HG03159 (cell line): ENCODE measurements at regions not wholly inside any gene's neighbourhood (a gene's known extent, or its start where the extent isn't known, plus 50 kb on each side); places are given as distances from the start of the nearest gene placed in this dataset.
"Not testable (repeated sequence)": the region's sequence is repeated elsewhere in the genome, so short reads cannot be mapped to it uniquely, and the experiment has no call there.

Experiments used
- ATAC-seq: cut with Tn5 transposase; IDR thresholded peaks from one replicate; pipeline ENCODE4 v1.9.1; 2021; ENCODE audit warnings: mild to moderate bottlenecking, moderate library complexity; ENCODE audit not compliant: unreplicated experiment

DNA sequence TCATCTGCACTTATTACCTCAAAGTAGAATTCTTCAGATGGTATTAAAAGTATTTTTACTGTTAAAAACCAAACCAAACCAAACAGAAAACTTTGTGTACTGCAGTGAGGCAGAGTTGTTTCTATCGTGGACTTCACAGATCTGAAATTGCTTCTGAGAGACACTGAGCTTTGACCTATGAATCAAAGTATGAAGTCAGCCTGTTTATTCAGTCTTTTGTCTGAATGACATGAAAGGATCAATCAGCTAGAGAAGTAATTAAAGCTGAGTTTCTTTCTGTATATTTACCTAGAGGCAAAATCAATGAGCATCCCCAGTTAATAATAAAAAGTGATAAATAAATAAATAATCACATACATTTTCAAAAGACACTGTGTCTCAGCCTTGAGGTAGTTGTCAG, 2121.0 kb downstream of the PCDH7 start:
- no peak for ATAC-seq

DNA sequence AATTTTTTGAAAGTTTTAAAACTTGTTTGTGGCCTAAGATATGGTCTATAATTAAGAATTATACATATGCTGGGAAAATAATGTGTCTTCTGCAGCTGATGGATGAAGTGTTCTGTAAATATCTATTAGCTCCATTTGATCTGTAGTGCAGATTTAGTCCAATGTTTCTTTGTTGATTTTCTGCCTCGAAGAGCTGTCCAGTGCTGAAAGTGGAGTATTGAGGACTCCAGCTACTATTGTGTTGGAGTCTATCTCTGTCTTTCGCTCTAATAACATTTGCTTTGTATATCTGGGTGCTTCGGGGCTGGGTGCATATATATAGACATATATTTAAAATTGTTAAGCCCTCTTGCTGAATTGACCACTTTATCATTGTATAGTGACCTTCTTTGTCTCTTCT, 2127.3 kb downstream of the PCDH7 start:
- ATAC-seq: no peak

DNA sequence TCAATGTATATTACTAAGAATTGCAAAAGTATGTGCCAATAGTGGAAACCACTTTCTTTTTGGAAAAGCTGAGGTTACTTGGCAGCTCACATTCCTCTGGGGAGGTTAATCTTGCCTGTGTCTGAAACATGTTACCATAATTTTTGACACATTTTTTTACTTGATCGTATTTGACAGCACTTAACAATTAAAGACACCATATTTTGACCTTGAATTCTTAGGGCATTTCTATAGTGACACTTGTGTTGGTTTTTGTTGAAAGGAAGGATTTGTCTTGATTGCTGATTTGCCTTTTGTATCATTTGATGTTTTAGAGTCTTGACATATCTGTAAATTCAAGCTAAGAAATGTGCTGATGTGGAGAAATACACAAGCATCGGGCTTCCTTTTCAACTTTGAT, 2135.5 kb downstream of the PCDH7 start:
- no peak for ATAC-seq

DNA sequence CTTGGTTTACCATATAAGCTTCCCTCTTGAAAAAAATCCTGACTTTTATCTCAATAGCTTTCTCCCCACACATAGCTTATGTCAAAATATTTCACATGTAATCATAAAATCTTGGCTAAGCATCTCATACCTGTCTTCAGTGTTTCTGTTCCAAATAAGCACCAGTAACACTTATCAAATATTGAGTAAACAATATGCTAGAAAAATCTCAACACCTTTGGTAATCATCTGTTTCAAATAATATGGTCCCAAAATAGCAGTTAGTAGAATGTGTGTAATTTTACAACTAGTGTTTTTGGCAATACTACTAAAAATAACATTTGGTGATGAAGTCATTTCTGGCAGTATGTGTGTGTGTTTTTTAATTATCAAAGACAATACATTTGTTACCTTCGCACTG, 2138.2 kb downstream of the PCDH7 start:
- ATAC-seq: no peak

DNA sequence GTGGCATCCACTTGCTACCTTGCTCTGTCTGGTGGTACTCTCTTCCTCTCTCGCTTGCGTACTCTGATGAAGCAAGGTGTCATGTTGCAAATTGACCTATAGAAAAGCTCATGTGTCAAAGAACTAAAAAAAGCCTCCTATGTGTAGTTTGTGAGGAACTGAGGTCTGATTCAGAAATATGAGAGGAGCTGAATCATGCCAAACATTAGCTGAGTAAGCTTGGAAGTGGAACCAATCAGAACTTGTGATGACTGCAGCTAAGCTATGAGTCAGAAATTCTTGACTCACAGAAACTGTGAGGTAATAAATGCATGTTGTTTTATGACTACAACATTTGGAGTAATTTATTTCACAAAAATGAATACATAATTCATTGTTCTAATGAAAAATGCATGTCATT, 2138.8 kb downstream of the PCDH7 start:
- no peak for ATAC-seq

DNA sequence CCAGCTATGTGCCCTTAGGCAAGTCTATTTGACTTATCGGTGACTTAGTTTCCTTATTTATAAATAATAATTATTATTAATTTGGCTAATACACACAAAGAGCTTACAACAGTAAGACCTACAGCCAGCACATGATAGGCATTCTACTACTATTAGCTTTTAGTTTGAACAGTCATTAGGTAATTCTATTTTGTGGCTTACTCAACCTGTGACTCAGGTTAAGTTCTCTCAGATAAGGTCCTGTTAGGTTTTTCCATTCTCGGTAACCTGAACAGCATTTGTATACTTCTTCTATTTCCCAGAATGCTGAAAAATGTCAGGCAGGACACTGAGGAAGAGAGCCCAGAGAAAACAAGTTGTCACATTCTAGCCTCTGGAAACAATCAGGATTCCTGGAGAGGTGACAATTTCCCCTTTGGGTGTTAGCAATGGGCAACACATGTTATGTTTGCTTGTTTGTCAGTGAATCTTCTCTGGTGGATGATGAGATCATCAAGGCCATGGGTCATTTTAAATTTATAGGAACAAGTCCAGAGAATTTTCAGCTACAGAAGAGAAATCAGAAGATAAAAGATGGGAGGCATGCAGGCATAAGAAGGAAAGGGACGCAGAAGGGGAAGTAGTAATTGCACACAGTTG, 2144.7 kb downstream of the PCDH7 start:
- no peak for ATAC-seq

DNA sequence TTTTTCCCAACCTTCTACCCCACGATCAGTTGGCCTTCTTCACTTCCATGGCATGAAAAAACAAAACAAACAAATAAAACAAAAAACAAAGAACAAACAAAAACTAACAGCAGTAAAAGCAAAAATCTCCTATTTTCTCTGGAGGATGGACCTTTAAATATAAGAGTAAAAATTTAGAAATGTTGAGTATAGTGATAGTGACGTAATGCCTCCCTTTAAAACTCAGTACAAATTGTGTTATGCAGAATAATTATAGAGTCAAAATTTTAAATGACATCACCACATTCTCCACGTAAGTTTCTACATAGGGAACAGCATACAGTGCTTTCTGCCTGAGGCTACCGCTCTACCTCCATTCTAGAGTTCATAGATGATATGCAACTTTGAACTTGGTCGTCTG, 2156.4 kb downstream of the PCDH7 start:
- ATAC-seq: no peak

DNA sequence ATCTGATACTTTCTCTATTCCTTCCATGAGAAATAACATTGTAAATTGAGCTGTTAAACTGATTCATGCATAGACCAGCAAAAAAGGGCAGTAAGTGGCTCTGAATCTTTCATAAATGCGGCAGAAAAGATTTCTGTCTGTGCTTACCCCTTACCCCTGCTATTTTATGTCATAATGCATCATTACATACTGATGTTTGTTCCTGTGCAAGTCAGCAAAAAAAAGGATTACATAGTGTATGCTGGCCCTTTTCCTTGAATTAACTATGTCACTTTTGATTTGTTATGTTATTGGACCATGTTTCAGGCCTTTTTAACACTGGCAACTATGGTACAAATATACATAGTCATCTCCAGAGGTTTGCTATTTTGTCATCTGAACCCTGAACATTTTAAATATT, 2159.7 kb downstream of the PCDH7 start:
- ATAC-seq: no peak

DNA sequence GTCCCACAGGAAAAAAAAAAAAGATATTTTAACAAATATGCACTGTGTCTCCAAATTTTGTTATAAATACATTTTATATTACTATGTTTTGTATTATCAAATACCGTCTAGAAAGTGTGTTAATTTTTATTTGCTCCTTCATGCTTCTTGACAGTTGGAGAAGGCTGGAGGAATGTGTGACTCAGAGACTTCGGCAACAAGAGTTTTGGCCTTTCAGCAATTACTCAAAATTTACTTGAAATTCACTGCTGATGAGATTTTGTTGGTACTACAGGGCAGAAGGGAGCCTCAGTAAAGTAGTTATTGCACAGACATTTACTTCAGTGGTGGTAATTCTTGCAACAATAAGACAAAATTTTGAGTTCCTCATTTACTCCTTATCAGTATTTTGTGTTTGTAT, 2164.0 kb downstream of the PCDH7 start:
- ATAC-seq: no peak

DNA sequence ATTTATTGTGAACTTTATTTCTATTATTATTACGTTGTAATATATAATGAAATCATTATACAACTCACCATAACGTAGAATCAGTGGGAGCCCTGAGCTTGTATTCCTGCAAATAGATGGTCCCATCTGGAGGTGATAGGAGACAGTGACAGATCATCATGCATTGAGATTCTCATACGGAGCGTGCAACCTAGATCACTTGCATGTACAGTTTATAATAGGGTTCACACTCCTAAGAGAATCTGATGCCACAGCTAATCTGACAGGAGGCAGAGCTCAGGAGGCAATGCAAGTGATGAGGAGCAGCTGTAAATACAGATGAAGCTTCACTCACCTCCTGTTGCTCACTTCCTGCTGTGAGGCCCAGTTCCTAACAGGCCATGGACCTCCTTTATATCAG, 2170.2 kb downstream of the PCDH7 start:
- no peak for ATAC-seq

DNA sequence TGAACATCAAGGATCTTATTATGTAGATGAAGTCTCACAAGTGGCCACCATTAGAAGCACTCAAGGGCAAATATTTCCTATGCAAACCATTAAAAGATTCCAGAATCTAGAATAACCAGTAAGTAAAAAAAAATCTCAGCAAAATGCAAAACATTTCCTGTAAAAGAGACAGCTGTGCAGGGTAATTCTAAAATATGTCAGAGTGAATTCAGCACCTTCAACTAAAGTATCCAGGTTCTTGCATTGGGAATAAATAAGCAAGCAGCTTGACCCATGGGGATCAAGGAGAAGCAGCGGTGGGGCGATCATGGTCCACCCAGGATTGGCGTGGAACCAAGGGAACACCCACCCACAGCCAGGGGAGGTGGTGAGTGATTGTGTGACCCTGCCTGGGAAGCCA, 2188.9 kb downstream of the PCDH7 start:
- no peak for ATAC-seq

DNA sequence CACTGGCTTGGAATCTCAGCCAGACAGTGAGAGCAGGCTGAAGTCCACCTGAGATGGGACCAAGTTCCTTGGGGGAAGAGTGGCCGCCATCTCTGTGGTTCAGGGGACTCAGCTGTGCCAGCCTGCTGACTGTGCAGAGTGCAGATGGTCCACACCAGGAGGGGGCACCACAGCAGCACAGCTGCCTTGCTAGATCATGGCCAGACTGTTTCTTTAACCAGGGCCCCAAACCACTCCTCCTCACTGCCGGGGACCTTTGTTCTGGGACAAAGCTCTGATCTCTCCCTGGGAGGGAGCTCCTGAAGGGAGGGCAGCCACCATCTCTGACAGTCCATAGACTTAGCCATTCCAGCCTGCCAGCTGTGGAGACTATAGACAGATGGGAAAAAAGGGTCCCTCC, 2189.6 kb downstream of the PCDH7 start:
- no peak for ATAC-seq

DNA sequence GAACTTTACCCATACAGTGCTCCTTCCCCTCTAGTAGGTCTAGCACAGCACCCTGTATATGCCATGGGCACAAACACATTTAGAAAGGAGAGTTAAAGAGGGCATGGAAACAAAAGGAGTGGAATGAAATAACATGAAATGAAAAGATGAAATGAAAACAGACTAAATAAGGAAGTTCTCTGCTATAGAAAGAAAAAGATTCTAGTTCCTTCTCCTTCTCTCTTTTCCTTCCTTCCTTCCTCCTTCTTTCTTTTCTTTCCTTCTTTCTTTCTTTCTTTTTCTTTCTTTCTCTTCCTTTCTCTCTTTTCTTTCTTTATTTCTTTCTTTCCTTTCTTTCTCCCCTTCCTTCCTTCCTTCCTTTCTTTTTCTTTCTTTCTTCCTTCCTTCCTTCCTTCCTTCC, 2197.4 kb downstream of the PCDH7 start:
- ATAC-seq: no peak

DNA sequence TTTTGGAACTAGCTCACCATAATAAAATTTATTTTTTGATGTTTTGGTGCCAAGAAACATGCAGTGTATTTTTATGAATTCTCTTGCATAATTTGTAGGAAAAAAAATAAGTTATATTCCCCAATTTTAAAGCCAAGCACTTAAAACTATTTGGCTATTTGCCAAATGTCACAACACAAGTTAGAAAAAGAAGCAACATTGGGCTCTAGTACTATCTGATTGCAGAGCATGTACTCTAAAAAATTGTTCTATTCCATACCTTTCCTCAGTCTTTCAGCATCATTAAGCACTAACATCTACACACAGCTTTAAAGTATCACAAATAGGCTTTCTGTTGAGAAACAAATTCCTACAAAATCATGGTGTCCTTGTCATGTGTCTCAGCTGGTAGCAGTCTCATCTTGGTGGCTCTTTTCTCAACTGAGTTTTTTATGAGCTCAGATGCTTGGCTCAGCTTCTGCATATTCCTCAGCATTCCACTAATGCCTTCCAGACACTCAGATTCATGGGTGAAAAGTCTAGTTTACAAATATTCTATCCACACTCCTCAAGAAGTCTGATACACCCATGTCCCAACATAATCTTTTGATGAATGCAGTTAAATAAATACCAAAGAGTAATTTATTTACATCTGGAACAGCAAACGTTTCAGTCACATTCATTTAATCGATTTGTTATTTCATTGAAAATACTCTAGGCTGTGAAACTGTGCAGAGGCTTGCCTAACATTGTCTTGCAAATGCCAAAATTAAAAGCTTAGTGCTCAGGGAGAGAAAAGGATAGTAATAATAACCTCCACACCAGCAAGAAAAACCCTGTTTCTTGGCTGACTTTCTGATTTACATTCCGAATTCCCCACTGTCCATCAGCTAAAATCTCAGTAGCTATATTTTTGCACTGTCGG, 2209.9 kb downstream of the PCDH7 start:
- no peak for ATAC-seq

DNA sequence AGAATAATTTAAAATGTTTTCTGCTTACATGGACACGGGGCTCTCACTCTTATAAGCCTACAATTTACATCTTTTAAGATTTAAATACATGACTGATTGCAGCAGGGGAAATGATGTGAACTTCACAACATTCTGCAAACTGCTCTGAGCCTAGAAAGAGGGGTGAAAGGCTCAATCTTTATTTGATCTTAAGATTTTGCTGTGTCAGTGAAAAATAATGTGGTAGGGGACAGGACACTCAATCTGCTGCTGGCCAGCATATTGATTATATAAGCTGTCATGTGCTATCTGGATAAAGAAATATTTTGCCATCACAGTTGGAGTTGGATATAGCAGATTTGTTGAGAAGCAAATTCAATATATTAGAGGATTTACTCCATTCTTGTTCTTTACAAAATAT, 2210.5 kb downstream of the PCDH7 start:
- ATAC-seq: no peak

DNA sequence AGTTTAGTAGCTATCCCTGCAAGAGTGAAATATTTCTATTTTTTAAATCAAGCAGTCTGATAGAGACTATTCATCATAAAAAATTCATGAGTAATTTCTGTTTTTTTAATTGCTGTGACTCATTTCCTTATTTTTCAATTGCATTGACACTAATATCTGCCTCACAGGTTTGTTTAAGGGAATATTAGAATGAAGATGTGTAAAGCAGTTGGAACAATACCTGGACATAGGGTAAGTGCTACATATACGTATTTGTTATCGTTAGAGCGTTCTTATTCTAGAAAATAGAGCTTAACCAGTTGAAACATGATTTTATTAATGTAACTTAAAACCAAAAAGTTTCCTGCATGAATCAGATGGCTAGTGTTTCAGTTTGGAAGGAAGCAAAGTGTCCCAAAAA, 2211.3 kb downstream of the PCDH7 start:
- no peak for ATAC-seq

DNA sequence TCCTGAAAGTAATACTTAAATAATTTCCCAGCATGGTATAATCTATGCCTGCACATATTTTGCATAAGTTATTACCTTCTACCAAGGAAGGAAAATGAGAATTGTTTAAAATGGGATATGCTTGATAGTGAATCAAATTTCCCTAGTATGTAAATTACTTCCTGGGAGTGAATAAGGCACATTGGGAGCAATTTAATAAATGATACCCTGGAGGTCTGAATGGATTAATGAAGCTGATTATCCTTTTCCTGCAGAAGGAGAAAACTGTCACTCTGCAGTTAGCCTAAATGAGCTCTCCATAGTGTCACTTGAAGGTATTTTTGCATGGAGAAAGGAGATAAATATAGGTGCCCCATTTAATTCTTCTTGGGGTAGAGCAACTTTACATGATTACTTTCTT, 2212.0 kb downstream of the PCDH7 start:
- no peak for ATAC-seq

DNA sequence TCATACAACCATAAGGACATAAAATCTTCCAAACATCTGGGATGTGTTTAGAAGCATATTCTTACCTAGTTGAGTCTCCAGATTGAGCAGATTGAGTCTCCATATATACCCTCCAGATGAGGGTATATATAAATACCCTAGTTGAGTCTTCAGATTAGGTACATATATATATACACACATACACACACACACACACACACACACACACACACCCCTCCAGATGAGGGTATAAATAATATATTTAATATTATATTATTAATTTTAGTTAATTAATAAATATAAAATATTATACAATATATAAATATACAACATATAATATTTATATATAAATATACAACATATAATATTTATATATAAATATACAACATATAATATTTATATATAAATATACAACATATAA, 2219.1 kb downstream of the PCDH7 start:
- ATAC-seq: not testable (repeated sequence)

DNA sequence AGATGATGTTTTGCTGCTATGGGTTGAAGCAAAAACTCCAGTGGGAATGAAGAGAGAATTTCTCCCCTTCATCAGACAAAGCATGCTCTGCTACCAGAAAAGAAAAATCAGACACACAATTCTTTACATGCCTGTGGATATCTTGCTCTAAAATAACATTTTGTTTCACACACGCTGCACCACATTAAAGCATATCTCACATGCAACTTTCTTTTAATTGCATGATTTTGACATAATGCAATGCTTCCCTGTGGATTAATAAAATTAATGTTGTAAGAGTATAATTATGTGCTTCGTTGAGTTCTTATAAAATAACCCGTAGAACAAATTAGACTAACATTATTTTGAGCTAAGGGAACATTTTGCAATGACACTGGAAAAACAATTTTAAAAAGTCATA, 2230.7 kb downstream of the PCDH7 start:
- no peak for ATAC-seq

DNA sequence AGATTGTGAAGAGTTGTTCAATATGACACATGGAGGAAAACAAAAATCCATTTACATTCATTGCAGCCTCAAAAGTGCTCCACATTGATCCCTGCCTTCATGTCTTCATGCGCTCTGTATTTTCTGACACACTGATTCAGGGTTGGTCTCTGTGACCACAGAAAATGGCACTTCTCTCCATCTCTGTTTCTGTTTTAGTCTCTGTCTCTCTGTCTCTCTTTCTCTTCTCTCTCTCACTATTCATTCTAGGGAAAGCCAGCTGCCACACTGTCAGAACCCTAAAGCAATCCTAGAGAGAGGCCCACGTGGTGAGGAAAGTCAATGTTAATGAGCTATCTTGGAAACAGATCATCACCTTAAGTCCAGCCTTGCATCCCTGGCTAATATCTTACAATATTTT, 2238.4 kb downstream of the PCDH7 start:
- ATAC-seq: no peak

DNA sequence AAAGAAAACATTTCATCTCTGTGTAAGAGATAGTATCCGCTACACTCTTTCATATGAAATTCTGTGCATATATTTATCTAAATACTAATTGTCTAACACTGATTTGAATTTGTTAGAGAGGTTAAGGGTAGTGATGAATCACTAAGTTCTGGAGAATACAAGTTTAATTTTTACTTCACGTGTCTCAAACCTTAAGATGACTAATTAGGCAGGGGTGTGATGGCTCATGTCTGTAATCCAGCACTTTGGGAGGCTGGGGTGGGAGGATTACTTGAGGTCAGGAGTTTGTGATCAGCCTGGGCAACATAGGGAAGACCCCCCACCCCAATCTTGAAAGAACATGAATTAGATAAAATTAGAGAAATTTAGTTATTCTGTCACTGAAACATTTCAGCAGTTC, 2241.9 kb downstream of the PCDH7 start:
- no peak for ATAC-seq

DNA sequence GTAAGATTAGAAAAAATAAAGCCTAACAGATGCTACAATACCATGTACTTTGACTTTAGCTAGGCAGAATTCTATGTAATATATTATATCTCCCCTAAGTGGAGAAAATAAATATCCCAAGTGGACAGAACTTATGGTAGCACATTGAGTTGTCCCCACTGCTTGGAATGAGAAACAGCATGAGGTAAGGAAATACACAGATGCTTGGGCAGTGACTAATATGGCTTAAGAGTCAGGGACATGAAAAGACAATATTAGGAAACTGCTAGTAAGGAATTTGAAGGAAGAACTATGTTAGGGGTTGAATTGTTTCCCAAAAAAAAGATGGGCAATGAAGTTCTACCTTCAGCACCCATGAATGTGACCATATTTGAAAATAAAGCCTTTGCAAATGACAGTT, 2265.1 kb downstream of the PCDH7 start:
- ATAC-seq: no peak

DNA sequence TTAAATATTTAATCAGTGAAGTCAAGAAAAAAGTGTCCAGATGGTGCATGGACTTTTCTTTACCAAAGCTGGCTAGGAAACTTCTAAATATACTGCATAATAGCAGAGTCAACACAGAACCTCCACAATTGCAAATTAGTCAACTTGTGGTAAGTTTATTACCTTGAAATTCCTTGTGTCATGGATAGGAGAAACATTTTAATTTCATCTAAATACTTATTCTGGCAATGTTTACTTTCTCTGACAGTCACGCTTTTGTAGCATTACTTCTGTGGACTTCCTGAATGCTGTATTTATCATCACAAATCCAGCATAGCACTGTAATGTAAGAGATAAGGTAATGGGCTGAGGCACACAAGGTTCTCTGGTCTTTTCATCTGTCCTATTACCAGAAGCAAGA, 2266.1 kb downstream of the PCDH7 start:
- no peak for ATAC-seq
